ENCODE measurements at regions not wholly inside any gene's neighbourhood (a gene's known extent, or its start where the extent isn't known, plus 50 kb on each side); places are given as distances from the start of the nearest gene placed in this dataset.

- no peak for TF ChIP-seq CHD2 (IDR thresholded peaks at IDR 0.05; ENCODE audit: low read length, partially characterized antibody)
- TF ChIP-seq POLR2A (IDR thresholded peaks at IDR 0.05; ENCODE audit: low read length) = no peak
- TF ChIP-seq CTCF (IDR thresholded peaks at IDR 0.05) = no peak
- no peak for TF ChIP-seq PHF8 (IDR thresholded peaks at IDR 0.05; ENCODE audit: borderline replicate concordance, low read depth)
- TF ChIP-seq CBX8 (IDR thresholded peaks at IDR 0.05) = no peak
- no peak for TF ChIP-seq HMGXB4 (CRISPR knock-in tag; IDR thresholded peaks at IDR 0.05; ENCODE audit: borderline replicate concordance)
- TF ChIP-seq REST (IDR thresholded peaks at IDR 0.05) = no peak
- no peak for TF ChIP-seq RNF2 (IDR thresholded peaks at IDR 0.05; ENCODE audit: borderline replicate concordance, low read depth)
- TF ChIP-seq RCOR1 (IDR thresholded peaks at IDR 0.05; ENCODE audit: low read depth, low read length) = no peak
- no peak for TF ChIP-seq MAX (IDR thresholded peaks at IDR 0.05)
These were observed 340.2 kb upstream of the CELF2 start for GRCh38 chr10:10677479-10677878.
